SK-N-SH treated with all-trans-retinoic acid at 6 μM for 48 hours (cell line): ENCODE measurements at regions not wholly inside any gene's neighbourhood (a gene's known extent, or its start where the extent isn't known, plus 50 kb on each side); places are given as distances from the start of the nearest gene placed in this dataset.

ENCODE experiments used
- ATAC-seq: fragments of 200-7000 bp; cut with Tn5 transposase; 3 replicates; pipeline ENCODE4 v1.9.1; 2020; ENCODE audit warnings: mild to moderate bottlenecking, moderate library complexity
- ARNTL ChIP-seq: fragments of 450-650 bp; formaldehyde crosslinking; IDR thresholded peaks from 2 replicates; pipeline ENCODE4 v1.5.0; 2020; ENCODE audit warnings: low read depth, mild to moderate bottlenecking, moderate library complexity, borderline replicate concordance
- ESRRG ChIP-seq: fragments of 250-450 bp; sonication (Bioruptor Pico); IDR thresholded peaks from 2 replicates; pipeline ENCODE4 v1.6.1; 2021; ENCODE audit warnings: mild to moderate bottlenecking
- GLIS3 ChIP-seq: fragments of 250-450 bp; sonication (Bioruptor Pico); IDR thresholded peaks from 2 replicates; pipeline ENCODE4 v1.5.0; 2020; ENCODE audit warnings: mild to moderate bottlenecking, moderate library complexity
- ISL1 ChIP-seq: fragments of 250-450 bp; sonication (Bioruptor Pico); IDR thresholded peaks from 2 replicates; pipeline ENCODE4 v2.1.2; 2022; ENCODE audit warnings: mild to moderate bottlenecking, moderate library complexity
- PPARA ChIP-seq: fragments of 250-450 bp; sonication (Bioruptor Pico); IDR thresholded peaks from 2 replicates; pipeline ENCODE4 v1.5.0; 2020; ENCODE audit warnings: mild to moderate bottlenecking, borderline replicate concordance
- SNAI2 ChIP-seq: fragments of 250-450 bp; sonication (Bioruptor Pico); IDR thresholded peaks from 2 replicates; pipeline ENCODE4 v1.5.0; 2020; ENCODE audit warnings: mild to moderate bottlenecking, moderate library complexity
- TCF4 ChIP-seq: fragments of 250-450 bp; sonication (Bioruptor Pico); IDR thresholded peaks from 2 replicates; pipeline ENCODE4 v1.8.0; 2021; ENCODE audit warnings: mild to moderate bottlenecking, moderate library complexity, borderline replicate concordance
- TOX ChIP-seq: fragments of 250-450 bp; sonication (Bioruptor Pico); IDR thresholded peaks from 2 replicates; pipeline ENCODE4 v1.8.0; 2021; ENCODE audit warnings: mild to moderate bottlenecking, moderate library complexity, borderline replicate concordance
- ZC3H10 ChIP-seq: fragments of 250-450 bp; sonication (Bioruptor Pico); IDR thresholded peaks from 2 replicates; pipeline ENCODE4 v1.5.1; 2021; ENCODE audit warnings: mild to moderate bottlenecking, moderate library complexity
- ZFP3 ChIP-seq: fragments of 250-450 bp; sonication (Bioruptor Pico); IDR thresholded peaks from 2 replicates; pipeline ENCODE4 v1.5.0; 2020; ENCODE audit warnings: mild to moderate bottlenecking, moderate library complexity
- ZFP30 ChIP-seq: fragments of 450-650 bp; formaldehyde crosslinking; IDR thresholded peaks from 2 replicates; pipeline ENCODE4 v1.5.0; 2022; ENCODE audit warnings: mild to moderate bottlenecking, moderate library complexity
- ZNF565 ChIP-seq: fragments of 450-650 bp; formaldehyde crosslinking; conservative IDR thresholded peaks from 2 replicates; pipeline ENCODE4 v1.5.0; 2020; ENCODE audit warnings: low read depth, mild to moderate bottlenecking, moderate library complexity
- ZNF70 ChIP-seq: fragments of 450-650 bp; formaldehyde crosslinking; IDR thresholded peaks from 2 replicates; pipeline ENCODE4 v1.5.0; 2020; ENCODE audit warnings: mild to moderate bottlenecking, moderate library complexity
- ZNF8 ChIP-seq: fragments of 450-650 bp; formaldehyde crosslinking; IDR thresholded peaks from 2 replicates; pipeline ENCODE4 v1.5.0; 2020; ENCODE audit warnings: mild to moderate bottlenecking, moderate library complexity
- TF ChIP-seq, protein P1 (sequence below): fragments of 250-450 bp; sonication (Bioruptor Pico); IDR thresholded peaks from 2 replicates; pipeline ENCODE4 v1.8.0; 2021; ENCODE audit warnings: low read depth, mild to moderate bottlenecking, moderate library complexity, borderline replicate concordance
- TF ChIP-seq, protein P2 (sequence below): fragments of 250-450 bp; sonication (Bioruptor Pico); IDR thresholded peaks from 2 replicates; pipeline ENCODE4 v1.5.0; 2020; ENCODE audit warnings: mild to moderate bottlenecking, moderate library complexity
- TF ChIP-seq, protein P3 (sequence below): fragments of 250-450 bp; sonication (Bioruptor Pico); IDR thresholded peaks from 2 replicates; pipeline ENCODE4 v1.8.0; 2020; ENCODE audit warnings: mild to moderate bottlenecking, moderate library complexity, borderline replicate concordance

DNA sequence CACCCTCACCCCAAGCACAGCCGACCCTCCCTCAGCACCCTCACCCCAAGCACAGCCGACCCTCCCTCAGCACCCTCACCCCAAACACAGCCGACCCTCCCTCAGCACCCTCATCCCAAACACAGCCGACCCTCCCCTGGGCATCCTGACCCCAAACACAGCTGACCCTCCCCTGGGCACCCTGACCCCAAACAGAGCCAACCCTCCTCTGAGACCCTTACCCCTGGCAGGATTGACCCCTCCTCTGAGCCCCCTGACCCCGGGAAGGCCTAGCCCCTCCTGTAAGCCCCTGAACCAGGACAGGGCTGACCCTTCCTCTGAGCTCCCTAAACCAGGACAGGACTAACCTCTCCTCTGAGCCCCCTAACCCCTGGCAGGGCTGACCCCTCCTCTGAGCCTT lies 84.4 kb upstream of the RAB6C start:
- TF ChIP-seq ZNF70 (CRISPR knock-in tag) (no peak), ZC3H10 (CRISPR knock-in tag) (no peak), GLIS3 (no peak), ZNF8 (CRISPR knock-in tag) (no peak), ARNTL (no peak)
- TF ChIP-seq, protein P1, sequence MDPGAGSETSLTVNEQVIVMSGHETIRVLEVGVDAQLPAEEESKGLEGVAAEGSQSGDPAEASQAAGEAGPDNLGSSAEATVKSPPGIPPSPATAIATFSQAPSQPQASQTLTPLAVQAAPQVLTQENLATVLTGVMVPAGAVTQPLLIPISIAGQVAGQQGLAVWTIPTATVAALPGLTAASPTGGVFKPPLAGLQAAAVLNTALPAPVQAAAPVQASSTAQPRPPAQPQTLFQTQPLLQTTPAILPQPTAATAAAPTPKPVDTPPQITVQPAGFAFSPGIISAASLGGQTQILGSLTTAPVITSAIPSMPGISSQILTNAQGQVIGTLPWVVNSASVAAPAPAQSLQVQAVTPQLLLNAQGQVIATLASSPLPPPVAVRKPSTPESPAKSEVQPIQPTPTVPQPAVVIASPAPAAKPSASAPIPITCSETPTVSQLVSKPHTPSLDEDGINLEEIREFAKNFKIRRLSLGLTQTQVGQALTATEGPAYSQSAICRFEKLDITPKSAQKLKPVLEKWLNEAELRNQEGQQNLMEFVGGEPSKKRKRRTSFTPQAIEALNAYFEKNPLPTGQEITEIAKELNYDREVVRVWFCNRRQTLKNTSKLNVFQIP (CRISPR knock-in tag): no peak
- no peak for ATAC-seq

DNA sequence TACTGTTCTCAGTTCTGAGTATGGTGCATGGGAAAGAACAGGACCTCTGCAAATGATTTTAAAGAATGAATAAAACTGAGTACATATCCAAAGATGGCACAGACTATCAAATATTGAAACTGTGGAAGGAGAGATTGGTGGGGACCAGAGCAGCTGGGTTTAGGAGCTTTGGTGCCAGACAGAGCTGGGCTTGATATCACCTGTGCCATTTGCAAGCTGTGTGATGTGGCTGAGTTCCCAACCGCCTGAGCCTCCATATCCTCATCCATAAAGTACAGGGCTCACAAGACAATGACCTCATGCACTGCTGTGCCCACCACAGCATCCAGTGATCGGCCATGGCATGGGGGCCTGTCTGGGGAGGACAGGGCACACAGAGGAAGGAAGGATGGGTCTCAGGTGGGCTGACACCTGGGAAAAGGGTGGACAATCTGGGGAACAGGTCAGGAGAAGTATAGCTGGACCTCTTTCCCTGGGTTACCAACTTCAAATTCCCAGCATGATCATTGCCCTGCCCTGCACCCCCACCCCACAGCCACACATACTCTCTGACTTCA lies 83.9 kb upstream of the RAB6C start:
- TF ChIP-seq ARNTL: no peak
- no peak for TF ChIP-seq ISL1
- TF ChIP-seq, protein P1 (CRISPR knock-in tag): no peak
- no peak for TF ChIP-seq GLIS3
- no peak for TF ChIP-seq ZNF70 (CRISPR knock-in tag)
- TF ChIP-seq SNAI2 (CRISPR knock-in tag): no peak
- no peak for TF ChIP-seq ZNF565
- TF ChIP-seq ZFP30 (CRISPR knock-in tag): no peak
- no peak for TF ChIP-seq TOX (CRISPR knock-in tag)
- no peak for ATAC-seq

DNA sequence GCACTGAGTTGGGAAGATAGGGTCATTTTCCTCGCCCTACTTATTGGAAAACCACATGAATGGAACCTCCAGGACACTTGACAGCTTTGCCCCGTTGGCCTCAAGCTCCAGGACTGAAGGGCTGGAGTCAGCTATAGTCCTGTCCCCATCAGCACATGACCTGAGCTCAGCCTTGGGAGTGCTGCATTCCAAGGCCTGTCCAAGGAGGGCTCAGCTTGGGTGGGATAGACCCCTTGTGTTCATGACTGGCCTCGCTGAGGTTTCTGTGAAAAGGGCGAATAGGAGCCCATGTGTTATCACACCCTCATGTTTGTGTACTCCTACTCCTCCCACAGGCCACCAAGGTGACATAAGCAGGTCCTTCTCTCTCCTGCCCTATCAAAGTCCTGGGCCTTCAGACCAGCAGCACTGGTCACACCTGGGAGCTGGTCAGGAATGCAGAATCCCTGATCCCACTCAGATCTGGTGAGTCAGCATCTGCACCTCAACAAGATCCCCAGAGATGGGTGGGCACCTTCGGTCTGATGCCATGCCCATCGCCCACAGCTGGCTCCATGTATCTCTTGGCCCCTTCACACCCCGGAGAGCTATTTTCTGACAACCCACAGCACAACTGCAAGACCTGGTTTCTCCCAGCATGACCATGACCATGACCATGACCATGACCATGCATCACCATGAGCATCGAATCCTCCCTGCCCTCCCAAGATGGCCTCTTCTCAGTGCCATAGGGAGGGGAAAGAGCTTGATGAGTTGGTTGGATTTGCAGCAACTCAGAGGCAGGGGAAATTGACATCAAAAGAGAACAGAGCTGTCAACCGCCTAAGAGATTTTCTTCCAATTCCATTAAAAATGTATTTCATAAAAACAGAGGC lies 83.0 kb upstream of the RAB6C start:
- ATAC-seq: no peak
- TF ChIP-seq ESRRG (CRISPR knock-in tag) (no peak), ZFP30 (CRISPR knock-in tag) (no peak), ARNTL (no peak), TCF4 (no peak), GLIS3 (no peak), ZFP3 (no peak), ISL1 (no peak), ZC3H10 (CRISPR knock-in tag) (no peak), ZNF565 (no peak)
- TF ChIP-seq, protein P1 (CRISPR knock-in tag): no peak
- TF ChIP-seq, protein P2, sequence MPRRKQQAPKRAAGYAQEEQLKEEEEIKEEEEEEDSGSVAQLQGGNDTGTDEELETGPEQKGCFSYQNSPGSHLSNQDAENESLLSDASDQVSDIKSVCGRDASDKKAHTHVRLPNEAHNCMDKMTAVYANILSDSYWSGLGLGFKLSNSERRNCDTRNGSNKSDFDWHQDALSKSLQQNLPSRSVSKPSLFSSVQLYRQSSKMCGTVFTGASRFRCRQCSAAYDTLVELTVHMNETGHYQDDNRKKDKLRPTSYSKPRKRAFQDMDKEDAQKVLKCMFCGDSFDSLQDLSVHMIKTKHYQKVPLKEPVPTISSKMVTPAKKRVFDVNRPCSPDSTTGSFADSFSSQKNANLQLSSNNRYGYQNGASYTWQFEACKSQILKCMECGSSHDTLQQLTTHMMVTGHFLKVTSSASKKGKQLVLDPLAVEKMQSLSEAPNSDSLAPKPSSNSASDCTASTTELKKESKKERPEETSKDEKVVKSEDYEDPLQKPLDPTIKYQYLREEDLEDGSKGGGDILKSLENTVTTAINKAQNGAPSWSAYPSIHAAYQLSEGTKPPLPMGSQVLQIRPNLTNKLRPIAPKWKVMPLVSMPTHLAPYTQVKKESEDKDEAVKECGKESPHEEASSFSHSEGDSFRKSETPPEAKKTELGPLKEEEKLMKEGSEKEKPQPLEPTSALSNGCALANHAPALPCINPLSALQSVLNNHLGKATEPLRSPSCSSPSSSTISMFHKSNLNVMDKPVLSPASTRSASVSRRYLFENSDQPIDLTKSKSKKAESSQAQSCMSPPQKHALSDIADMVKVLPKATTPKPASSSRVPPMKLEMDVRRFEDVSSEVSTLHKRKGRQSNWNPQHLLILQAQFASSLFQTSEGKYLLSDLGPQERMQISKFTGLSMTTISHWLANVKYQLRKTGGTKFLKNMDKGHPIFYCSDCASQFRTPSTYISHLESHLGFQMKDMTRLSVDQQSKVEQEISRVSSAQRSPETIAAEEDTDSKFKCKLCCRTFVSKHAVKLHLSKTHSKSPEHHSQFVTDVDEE (CRISPR knock-in tag): no peak

DNA sequence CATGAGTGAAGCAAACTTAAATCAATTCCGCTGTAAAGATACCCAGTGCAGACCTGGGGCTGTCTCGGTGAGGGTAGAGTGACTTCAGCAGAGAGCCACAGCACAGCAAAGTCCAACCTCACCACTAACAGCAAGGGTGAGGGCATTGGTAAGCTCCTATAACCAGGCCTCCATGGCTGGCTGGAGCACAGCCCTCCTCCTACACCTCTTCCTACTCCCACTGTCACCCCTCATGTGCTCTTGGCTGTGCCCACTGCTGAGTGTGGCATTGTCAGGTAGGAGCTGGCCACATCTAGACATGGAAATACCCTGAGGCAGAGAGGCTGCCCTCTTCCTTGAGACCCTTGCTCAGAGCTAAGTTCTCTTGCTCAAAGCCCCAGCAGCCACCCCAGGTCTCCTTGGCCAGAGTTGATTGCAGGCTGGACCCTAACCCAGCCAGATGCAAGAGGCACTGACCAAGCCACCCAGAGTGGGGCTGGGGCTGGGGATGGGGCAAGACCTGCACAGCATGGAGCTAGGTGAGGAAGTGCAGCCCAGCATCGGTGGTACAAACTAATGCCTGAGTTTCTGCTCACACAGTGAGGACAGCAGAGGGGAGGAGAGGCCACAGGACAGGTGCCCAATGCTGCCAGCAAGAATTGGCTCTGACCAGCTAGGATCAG lies 77.6 kb upstream of the RAB6C start:
- ATAC-seq: no peak
- no peak for TF ChIP-seq PPARA (CRISPR knock-in tag)
- TF ChIP-seq TOX (CRISPR knock-in tag): no peak
- TF ChIP-seq, protein P3, sequence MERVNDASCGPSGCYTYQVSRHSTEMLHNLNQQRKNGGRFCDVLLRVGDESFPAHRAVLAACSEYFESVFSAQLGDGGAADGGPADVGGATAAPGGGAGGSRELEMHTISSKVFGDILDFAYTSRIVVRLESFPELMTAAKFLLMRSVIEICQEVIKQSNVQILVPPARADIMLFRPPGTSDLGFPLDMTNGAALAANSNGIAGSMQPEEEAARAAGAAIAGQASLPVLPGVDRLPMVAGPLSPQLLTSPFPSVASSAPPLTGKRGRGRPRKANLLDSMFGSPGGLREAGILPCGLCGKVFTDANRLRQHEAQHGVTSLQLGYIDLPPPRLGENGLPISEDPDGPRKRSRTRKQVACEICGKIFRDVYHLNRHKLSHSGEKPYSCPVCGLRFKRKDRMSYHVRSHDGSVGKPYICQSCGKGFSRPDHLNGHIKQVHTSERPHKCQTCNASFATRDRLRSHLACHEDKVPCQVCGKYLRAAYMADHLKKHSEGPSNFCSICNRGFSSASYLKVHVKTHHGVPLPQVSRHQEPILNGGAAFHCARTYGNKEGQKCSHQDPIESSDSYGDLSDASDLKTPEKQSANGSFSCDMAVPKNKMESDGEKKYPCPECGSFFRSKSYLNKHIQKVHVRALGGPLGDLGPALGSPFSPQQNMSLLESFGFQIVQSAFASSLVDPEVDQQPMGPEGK (CRISPR knock-in tag): no peak
